HL-60 (cell line): ENCODE measurements at regions not wholly inside any gene's neighbourhood (a gene's known extent, or its start where the extent isn't known, plus 50 kb on each side); places are given as distances from the start of the nearest gene placed in this dataset.

Source experiments
- DNase-seq, 2 experiments: peaks; one replicate each; pipeline ENCODE4 v3.0.0-alpha.2; 2010 to 2020; ENCODE audit warnings: low read depth in 1 of 2, low spot score in 1 of 2
- H3K27ac ChIP-seq: fragments of 250-450 bp; sonication (Bioruptor Pico); replicated peaks from 2 replicates; pipeline ENCODE4 v1.5.1; 2020; ENCODE audit warnings: mild to moderate bottlenecking, moderate library complexity
- H3K27me3 ChIP-seq: fragments of 250-450 bp; sonication (Bioruptor Pico); 2 replicates; pipeline ENCODE4 v1.5.1; 2021; ENCODE audit warnings: mild to moderate bottlenecking, moderate library complexity; ENCODE audit not compliant: insufficient read depth, poor library complexity, severe bottlenecking
- H3K4me3 ChIP-seq: replicated peaks from 2 replicates; pipeline ENCODE4 v1.5.1; 2011; ENCODE audit warnings: mild to moderate bottlenecking, control low read depth, low read length; ENCODE audit not compliant: insufficient read depth
- CTCF ChIP-seq: IDR thresholded peaks from one replicate; pipeline ENCODE4 v1.5.1; 2011; ENCODE audit warnings: low read length, control low read depth, inconsistent platforms; ENCODE audit not compliant: insufficient read depth
- GABPA ChIP-seq: IDR thresholded peaks from 2 replicates; pipeline ENCODE4 v1.6.1; 2012; ENCODE audit warnings: low read depth
- POLR2AphosphoS5 ChIP-seq: IDR thresholded peaks from 2 replicates; pipeline ENCODE4 v1.6.1; 2012; ENCODE audit warnings: low read depth
- REST ChIP-seq: IDR thresholded peaks from 2 replicates; pipeline ENCODE4 v1.6.1; 2012; ENCODE audit warnings: low read depth; ENCODE audit not compliant: insufficient replicate concordance
- SPI1 ChIP-seq: IDR thresholded peaks from 2 replicates; pipeline ENCODE4 v1.6.1; 2012; ENCODE audit warnings: low read depth, mild to moderate bottlenecking, borderline replicate concordance

DNA sequence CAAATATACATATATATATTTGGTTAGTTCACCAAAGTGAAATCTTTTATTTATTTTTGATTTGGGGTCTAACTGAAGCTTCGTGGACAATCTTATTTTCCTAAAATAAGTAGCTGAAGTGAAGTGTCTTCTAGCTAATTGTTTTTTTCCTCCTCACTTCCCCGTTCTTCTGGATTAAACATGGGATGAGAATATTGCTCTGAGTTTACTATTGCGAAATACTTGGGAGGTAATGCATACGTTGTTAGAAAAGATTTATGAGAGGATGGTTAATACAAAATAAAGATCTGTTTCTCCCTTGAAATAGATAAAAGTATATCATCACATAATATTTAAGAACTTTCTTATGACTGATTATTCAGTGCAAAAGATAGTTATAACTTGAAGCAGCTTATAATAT lies 228.3 kb upstream of the TPK1 start:
- Histone ChIP-seq H3K4me3 (no peak overlapping the region), H3K27me3 (no peaks in the 10 kb centered on the region), H3K27ac (no peak overlapping the region)
- DNase-seq = no peak
- TF ChIP-seq REST = no peak
- TF ChIP-seq GABPA = no peak
- TF ChIP-seq CTCF = no peak
- no peak for TF ChIP-seq POLR2AphosphoS5
- TF ChIP-seq SPI1 = no peak

DNA sequence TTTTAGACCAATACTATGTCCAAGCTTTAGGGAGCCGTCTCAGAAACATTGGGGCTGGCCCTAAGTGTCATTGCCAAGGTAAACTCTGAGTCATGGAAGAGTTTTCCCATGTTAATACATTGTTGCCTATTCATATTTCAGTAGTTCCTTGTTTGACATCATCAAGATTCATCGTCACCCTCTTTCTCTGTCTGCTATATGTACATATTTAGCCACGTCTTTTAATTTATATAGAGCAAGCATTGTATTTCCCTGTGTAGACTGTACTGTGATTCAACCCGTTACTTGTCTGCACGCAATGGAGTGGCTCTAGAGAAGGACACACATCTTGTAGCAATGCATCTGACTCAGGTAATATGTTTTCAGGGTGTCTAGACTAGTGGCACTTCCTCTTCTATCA lies 217.9 kb upstream of the TPK1 start:
- no peak for DNase-seq
- Histone ChIP-seq H3K27me3 (no peaks in the 10 kb centered on the region), H3K4me3 (no peak overlapping the region), H3K27ac (no peak overlapping the region)
- no peak for TF ChIP-seq GABPA
- TF ChIP-seq REST = no peak
- no peak for TF ChIP-seq CTCF
- TF ChIP-seq SPI1 = no peak
- no peak for TF ChIP-seq POLR2AphosphoS5

- Histone ChIP-seq H3K27me3 (no peaks in the 10 kb centered on the region), H3K4me3 (no peak overlapping the region), H3K27ac (no peak overlapping the region)
- DNase-seq = no peak
- no peak for TF ChIP-seq POLR2AphosphoS5
- TF ChIP-seq GABPA = no peak
- no peak for TF ChIP-seq CTCF
- TF ChIP-seq REST = no peak
- no peak for TF ChIP-seq SPI1
Measured at GRCh38 chr7:145050415-145050814, 214.6 kb upstream of the TPK1 start.
